Right lobe of liver (tissue), 6 donors: ENCODE measurements at regions not wholly inside any gene's neighbourhood (a gene's known extent, or its start where the extent isn't known, plus 50 kb on each side); places are given as distances from the start of the nearest gene placed in this dataset.
"Not testable (repeated sequence)": the region's sequence is repeated elsewhere in the genome, so short reads cannot be mapped to it uniquely, and the experiment has no call there.

Experiments
- ATAC-seq, 4 donors: fragments of 200-7000 bp; cut with Tn5 transposase; one replicate each; pipeline ENCODE4 v1.9.1; 2020; ENCODE audit warnings: mild to moderate bottlenecking in 4 of 4, moderate library complexity in 4 of 4
- DNase-seq, 3 donors: peaks; one replicate each; pipeline ENCODE4 v3.0.0-alpha.2; 2020
- H3K27ac ChIP-seq, 3 donors: fragments of 200-600 bp; one replicate each; pipeline ENCODE4 v1.8.0; 2022
- H3K27me3 ChIP-seq, 2 donors: fragments of 200-600 bp; one replicate each; pipeline ENCODE4 v1.8.0; 2022
- H3K36me3 ChIP-seq, 4 donors: fragments of 200-600 bp; sonication (generic) in 1 of 4; one replicate each; pipeline versions ENCODE4 v1.5.1 to v1.8.0; 2017 to 2022; ENCODE audit warnings: control low read depth in 1 of 4
- H3K4me1 ChIP-seq, 4 donors: fragments of 200-600 bp; sonication (generic) in 1 of 4; one replicate each; pipeline versions ENCODE4 v1.5.1 to v1.8.0; 2017 to 2022; ENCODE audit warnings: control low read depth in 1 of 4
- H3K4me3 ChIP-seq, 3 donors: fragments of 200-600 bp; one replicate each; pipeline ENCODE4 v1.8.0; 2022
- H3K9me3 ChIP-seq, 4 donors: fragments of 200-600 bp; sonication (generic) in 1 of 4; one replicate each; pipeline versions ENCODE4 v1.5.1 to v1.8.0; 2017 to 2022; ENCODE audit warnings: control low read depth in 1 of 4
- POLR2A ChIP-seq: fragments of 450-650 bp; IDR thresholded peaks from one replicate; pipeline ENCODE4 v1.6.1; 2017; ENCODE audit warnings: antibody characterized with exemption, mild to moderate bottlenecking
- WGBS: methylation state at CpG from one replicate; pipeline ENCODE4 v1.1.6; 2018; ENCODE audit warnings: low coverage, low lambda C conversion rate; ENCODE audit not compliant: insufficient coverage; ENCODE audit errors: missing lambda C conversion rate; 5-methylcytosine and 5-hydroxymethylcytosine counted together
- intact Hi-C, 2 donors: fragments of 100-400 bp; cut with DNase I; formaldehyde crosslinking; loops; one replicate each; pipeline versions ENCODE4 v1.11.2 to v1.14.1; 2022
- TF ChIP-seq, protein P1 (sequence below), 4 donors: fragments of 200-600 bp in 3 of 4; fragments of 450-650 bp in 1 of 4; IDR thresholded peaks; one replicate each; pipeline versions ENCODE4 v1.5.1 to v1.8.0; 2016 to 2022; ENCODE audit warnings: antibody characterized with exemption in 4 of 4, mild to moderate bottlenecking in 2 of 4
- donor health status: DM: no; HTN: yes; CAD: no.
- donor health status: DM: no; HTN: no; CAD: no.
- donor health status: DM: no; HTN: no; CAD: no.
- donor health status: DM: no; HTN: yes; CAD: no.
- donor health status: DM: no; HTN: yes; CAD: no.

DNA sequence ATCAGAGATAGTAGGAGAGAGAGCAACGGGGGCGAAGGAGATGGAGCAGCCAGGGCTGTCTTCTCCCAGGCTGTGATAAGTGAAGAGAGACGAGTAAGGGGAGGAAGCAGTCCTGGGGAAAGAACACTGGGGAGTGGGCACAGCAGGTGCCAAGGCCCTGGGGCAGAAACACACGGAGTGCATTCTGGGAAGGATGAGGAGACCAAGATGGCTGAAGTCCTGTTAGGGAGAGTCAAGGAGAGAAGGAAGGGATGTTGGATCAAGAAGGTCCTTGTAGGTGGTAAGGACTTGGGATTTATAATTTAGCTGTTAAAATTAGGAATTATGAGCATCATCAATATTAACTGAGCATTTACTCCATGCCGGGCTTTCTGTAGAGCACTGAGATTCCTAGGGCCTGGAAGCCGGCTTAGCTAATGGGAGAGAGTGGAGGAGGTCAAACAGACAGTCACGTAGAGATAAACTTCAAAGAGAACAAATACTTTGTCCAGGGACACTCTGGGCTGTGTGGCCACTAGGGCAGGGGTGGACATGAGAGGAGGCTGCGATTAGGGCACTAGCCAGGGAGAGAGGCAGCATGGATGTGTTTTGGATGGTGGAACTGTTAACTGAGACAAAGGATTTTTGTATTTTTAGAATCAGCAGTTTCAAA, 134.2 kb upstream of the PEG3 start:
- Histone ChIP-seq H3K27me3 (no peaks in the 10 kb centered on the region), H3K36me3 (no peaks in the 10 kb centered on the region), H3K4me1 (no peaks in the 10 kb centered on the region), H3K4me3 (no peak overlapping the region), H3K9me3 (no peaks in the 10 kb centered on the region), H3K27ac (no peak overlapping the region)
- intact Hi-C loops, result no loop called here
- DNase-seq (no peak), ATAC-seq (no peak)
- WGBS, result 31% methylated on average over 8 of the region's 8 CpGs
- TF ChIP-seq, protein P1, sequence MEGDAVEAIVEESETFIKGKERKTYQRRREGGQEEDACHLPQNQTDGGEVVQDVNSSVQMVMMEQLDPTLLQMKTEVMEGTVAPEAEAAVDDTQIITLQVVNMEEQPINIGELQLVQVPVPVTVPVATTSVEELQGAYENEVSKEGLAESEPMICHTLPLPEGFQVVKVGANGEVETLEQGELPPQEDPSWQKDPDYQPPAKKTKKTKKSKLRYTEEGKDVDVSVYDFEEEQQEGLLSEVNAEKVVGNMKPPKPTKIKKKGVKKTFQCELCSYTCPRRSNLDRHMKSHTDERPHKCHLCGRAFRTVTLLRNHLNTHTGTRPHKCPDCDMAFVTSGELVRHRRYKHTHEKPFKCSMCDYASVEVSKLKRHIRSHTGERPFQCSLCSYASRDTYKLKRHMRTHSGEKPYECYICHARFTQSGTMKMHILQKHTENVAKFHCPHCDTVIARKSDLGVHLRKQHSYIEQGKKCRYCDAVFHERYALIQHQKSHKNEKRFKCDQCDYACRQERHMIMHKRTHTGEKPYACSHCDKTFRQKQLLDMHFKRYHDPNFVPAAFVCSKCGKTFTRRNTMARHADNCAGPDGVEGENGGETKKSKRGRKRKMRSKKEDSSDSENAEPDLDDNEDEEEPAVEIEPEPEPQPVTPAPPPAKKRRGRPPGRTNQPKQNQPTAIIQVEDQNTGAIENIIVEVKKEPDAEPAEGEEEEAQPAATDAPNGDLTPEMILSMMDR (IDR thresholded peaks at IDR 0.05), result no peak
- no peak for TF ChIP-seq POLR2A

DNA sequence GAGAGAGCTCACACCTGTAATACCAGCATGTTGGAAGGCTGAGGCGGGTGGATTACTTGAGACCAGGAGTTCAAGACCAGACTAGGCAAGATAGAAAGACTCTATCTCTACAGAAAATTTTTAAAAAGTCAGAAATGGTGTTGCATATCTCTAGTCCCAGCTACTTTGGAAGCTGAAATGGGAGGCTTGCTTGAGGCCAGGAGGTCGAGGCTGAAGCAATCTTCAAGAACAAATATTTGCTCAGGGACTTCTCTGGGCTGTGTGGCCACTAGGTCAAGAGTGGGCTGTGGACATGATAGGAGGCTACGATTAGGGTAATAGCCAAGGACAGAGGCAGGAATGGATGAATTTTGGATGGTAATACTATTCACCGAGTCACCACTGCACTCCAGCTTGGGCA, 135.8 kb upstream of the PEG3 start:
- Histone ChIP-seq H3K9me3 (no peaks in the 10 kb centered on the region), H3K27ac (no peak overlapping the region), H3K36me3 (no peaks in the 10 kb centered on the region), H3K27me3 (no peaks in the 10 kb centered on the region), H3K4me1 (no peaks in the 10 kb centered on the region), H3K4me3 (no peak overlapping the region)
- DNase-seq, result no peak
- intact Hi-C loops, result no loop called here
- ATAC-seq, result no peak
- TF ChIP-seq POLR2A, result no peak
- TF ChIP-seq, protein P1 (IDR thresholded peaks at IDR 0.05), result no peak
- WGBS, result 26% methylated on average over 4 of the region's 4 CpGs

DNA sequence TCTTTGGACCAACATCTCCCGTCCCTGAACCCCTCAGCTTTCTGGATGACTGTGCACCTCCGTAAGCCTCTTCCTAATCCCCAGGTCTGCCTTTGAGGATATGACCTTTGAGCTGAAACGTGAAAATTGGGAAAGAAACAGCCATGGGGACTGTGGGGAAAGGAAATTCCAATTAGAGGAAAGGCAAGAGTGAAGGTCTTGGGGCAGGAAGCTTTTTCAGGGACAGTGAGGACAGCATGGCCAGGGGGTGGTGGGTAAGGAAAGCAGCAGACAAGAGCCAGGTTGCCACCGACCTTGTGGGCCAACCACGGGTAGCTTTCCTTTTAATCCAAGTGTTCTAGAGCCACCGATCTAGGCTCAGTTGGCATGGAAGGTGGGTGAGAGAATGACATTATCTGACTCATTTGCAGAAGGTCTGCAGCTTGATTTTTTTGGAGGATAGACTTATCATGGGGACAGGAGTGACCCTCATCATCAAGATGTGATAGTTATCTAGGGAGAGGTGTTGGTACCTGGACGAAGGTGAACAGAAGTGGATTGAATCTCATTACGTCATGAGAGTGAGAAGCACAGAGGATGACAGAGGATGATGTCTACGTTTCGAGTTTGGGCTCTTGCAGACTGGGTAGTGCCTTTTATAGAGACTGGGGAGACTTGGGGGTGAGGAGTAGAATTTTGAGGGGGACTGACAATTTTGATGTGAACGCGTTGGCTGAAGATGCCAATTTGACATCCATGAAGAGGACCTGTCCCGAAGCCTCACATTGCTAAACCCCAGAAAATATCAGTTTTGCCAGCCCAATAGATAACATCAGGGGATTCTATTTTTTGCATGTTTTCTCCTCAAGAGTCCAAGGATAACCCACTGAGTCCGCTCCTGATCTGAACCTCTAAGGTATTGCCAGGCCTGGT, 136.7 kb upstream of the PEG3 start:
- ATAC-seq (no peak), DNase-seq (no peak)
- WGBS, result 52% methylated on average over 11 of the region's 14 CpGs
- Histone ChIP-seq H3K9me3 (no peaks in the 10 kb centered on the region), H3K4me3 (no peak overlapping the region), H3K27ac (no peak overlapping the region), H3K36me3 (no peaks in the 10 kb centered on the region), H3K27me3 (no peaks in the 10 kb centered on the region), H3K4me1 (no peaks in the 10 kb centered on the region)
- TF ChIP-seq POLR2A, result no peak
- TF ChIP-seq, protein P1 (IDR thresholded peaks at IDR 0.05), result no peak
- intact Hi-C loops, result no loop called here

DNA sequence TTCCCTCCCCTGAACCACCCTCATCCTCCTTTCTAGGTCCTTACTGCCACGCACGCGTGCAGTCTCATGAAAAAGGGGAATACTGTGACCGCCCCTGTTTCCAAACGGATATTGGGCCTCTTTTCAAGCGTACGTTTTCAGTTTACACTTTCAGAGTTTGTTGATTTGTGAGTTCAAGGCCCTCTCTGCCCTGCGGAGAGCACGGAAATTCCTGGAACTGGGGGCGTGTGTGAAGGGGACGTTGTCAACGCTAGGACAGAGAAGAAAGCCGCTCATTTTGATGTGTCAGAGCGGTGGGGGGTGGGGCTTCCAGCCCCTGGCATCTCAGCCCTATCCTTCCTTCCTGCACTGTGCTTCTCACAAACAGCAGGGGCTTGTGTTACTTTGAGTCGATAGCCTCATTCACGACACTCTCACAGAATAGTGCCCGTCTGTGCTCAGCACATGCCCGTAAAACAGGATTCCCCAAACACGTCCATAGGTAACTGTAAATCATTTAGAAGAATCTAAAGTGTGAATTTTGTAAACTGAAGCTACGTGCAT, 137.6 kb upstream of the PEG3 start:
- H3K36me3 ChIP-seq, result no peaks in the 10 kb centered on the region
- 21% methylated on average over 20 of the region's 20 CpGs for WGBS
- no peak overlapping the region for H3K27ac ChIP-seq
- DNase-seq (no peak), ATAC-seq (no peak)
- no peaks in the 10 kb centered on the region for H3K9me3 ChIP-seq
- no peaks in the 10 kb centered on the region for H3K27me3 ChIP-seq
- H3K4me1 ChIP-seq, result no peaks in the 10 kb centered on the region
- H3K4me3 ChIP-seq, result no peak overlapping the region
- TF ChIP-seq, protein P1 (IDR thresholded peaks at IDR 0.05), result no peak
- no peak for TF ChIP-seq POLR2A
- intact Hi-C loops, result no loop called here

DNA sequence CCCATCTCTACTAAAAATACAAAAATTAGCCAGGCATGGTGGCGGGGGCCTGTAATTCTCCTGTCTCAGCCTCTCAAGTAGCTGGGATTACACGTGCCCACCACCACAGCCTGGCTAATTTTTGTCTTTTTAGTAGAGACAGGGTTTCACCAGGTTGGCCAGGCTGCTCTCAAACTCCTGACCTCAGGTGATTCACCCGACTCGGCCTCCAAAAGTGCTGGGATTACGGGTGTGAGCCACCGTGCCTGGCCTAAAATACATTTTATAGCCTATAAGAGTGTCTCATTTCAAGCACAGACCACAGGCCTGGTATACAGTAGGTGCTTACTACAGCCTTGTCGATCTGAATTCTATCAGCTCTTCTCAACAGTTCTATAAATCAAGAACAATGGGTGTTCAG, 139.5 kb upstream of the USP29 start:
- DNase-seq, H3K27me3 ChIP-seq, H3K4me1 ChIP-seq, H3K36me3 ChIP-seq, ATAC-seq, H3K9me3 ChIP-seq, intact Hi-C loops, H3K27ac ChIP-seq, H3K4me3 ChIP-seq: not testable (repeated sequence)
- WGBS, result 85% methylated on average over 5 of the region's 7 CpGs
